HCT116 (cell line): ENCODE measurements at regions not wholly inside any gene's neighbourhood (a gene's known extent, or its start where the extent isn't known, plus 50 kb on each side); places are given as distances from the start of the nearest gene placed in this dataset.

Source experiments
- ATAC-seq: fragments of 200-7000 bp; cut with Tn5 transposase; 2 replicates; pipeline ENCODE4 v1.9.1; 2020; ENCODE audit warnings: mild to moderate bottlenecking, moderate library complexity
- BruUV-seq: library from RNA; stranded (reverse); fragments of 400-500 nt; replicated peaks from 2 replicates; lab custom pipeline; 2021; lab: Mats Ljungman, UMichigan
- CTCF ChIA-PET: fragments of 300-600 bp; sonication (Branson Sonifier 250); formaldehyde crosslinking; loops from one replicate; lab custom pipeline; 2021; ENCODE audit warnings: antibody characterized with exemption; lab: Charles Lee
- POLR2A ChIA-PET: fragments of 300-600, 350-600 bp; sonication (Branson Sonifier 250); formaldehyde crosslinking; loops from one replicate; lab custom pipeline; 2021; ENCODE audit warnings: antibody characterized with exemption; lab: Charles Lee
- RAD21 ChIA-PET, 2 experiments: fragments of 300-600 bp; sonication (Branson Sonifier 250); formaldehyde crosslinking; loops; one replicate each; lab custom pipeline; 2023; ENCODE audit warnings: low total read pairs in 2 of 2; ENCODE audit not compliant: uncharacterized antibody in 2 of 2, unreplicated experiment in 2 of 2, low non-redundant PET in 1 of 2; lab: Charles Lee
- DNase-seq: peaks from one replicate; pipeline ENCODE4 v3.0.0-alpha.2; 2010; ENCODE audit warnings: low read depth, low spot score
- H2AFZ ChIP-seq: fragments of 200-600 bp; shearing (Covaris generic), sonication (generic); 2 replicates; pipeline ENCODE4 v1.6.1; 2017; ENCODE audit warnings: low read depth, mixed run types, mixed read lengths, antibody characterized with exemption, low read length; ENCODE audit not compliant: poor library complexity, severe bottlenecking
- H3K27ac ChIP-seq: 2 replicates; pipeline ENCODE4 v1.5.1; 2012; ENCODE audit warnings: low read depth, low read length
- H3K27me3 ChIP-seq: fragments of 200-600 bp; sonication (generic); 2 replicates; pipeline ENCODE4 v1.6.1; 2016; ENCODE audit warnings: mixed run types, low read length, mixed read lengths; ENCODE audit not compliant: insufficient read depth
- H3K36me3 ChIP-seq, 2 experiments: fragments of 200-500 bp in 1 of 2; fragments of 200-600 bp in 1 of 2; sonication (Bioruptor generic) in 1 of 2; sonication (generic) in 1 of 2; 2 replicates each; pipeline versions ENCODE4 v1.5.1 to v1.6.1; 2014 to 2016; ENCODE audit warnings: low read length in 2 of 2, inconsistent platforms in 1 of 2, mixed read lengths in 1 of 2, mixed run types in 1 of 2; ENCODE audit not compliant: insufficient read depth in 2 of 2, control insufficient read depth in 1 of 2
- H3K4me1 ChIP-seq, 2 experiments: fragments of 200-600 bp in 1 of 2; sonication (generic) in 1 of 2; 2 replicates each; pipeline versions ENCODE4 v1.5.1 to v1.6.1; 2012 to 2017; ENCODE audit warnings: low read length in 2 of 2, inconsistent platforms in 1 of 2, mild to moderate bottlenecking in 1 of 2, mixed read lengths in 1 of 2, mixed run types in 1 of 2, moderate library complexity in 1 of 2; ENCODE audit not compliant: insufficient read depth in 2 of 2, control insufficient read depth in 1 of 2
- H3K4me2 ChIP-seq: fragments of 200-600 bp; sonication (generic); 2 replicates; pipeline ENCODE4 v1.6.1; 2017; ENCODE audit warnings: mixed run types, low read length, mixed read lengths
- H3K4me3 ChIP-seq, 2 experiments: fragments of 200-600 bp in 1 of 2; sonication (generic) in 1 of 2; replicated peaks in 1 of 2; 2 replicates each; pipeline ENCODE4 v1.5.1; 2011 to 2016; ENCODE audit warnings: low read length in 2 of 2, control low read depth in 1 of 2, low read depth in 1 of 2, mild to moderate bottlenecking in 1 of 2, mixed read lengths in 1 of 2, mixed run types in 1 of 2
- H3K79me2 ChIP-seq: fragments of 200-600 bp; sonication (generic); 2 replicates; pipeline ENCODE4 v1.6.1; 2017; ENCODE audit warnings: mild to moderate bottlenecking, mixed run types, low read length, moderate library complexity, mixed read lengths; ENCODE audit not compliant: insufficient read depth
- H3K9ac ChIP-seq: fragments of 200-600 bp; sonication (generic); 2 replicates; pipeline ENCODE4 v1.6.1; 2016; ENCODE audit warnings: low read length, mixed read lengths
- H3K9me2 ChIP-seq: fragments of 200-600 bp; sonication (generic), shearing (Covaris generic); 2 replicates; pipeline ENCODE4 v1.6.1; 2017; ENCODE audit warnings: mixed run types, mild to moderate bottlenecking, moderate library complexity; ENCODE audit not compliant: insufficient read depth
- H3K9me3 ChIP-seq, 2 experiments: fragments of 200-500 bp in 1 of 2; fragments of 200-600 bp in 1 of 2; sonication (Bioruptor generic) in 1 of 2; sonication (generic) in 1 of 2; 2 replicates each; pipeline ENCODE4 v1.6.1; 2014 to 2017; ENCODE audit warnings: low read length in 2 of 2, mixed read lengths in 2 of 2, inconsistent platforms in 1 of 2, low read depth in 1 of 2, mild to moderate bottlenecking in 1 of 2, mixed run types in 1 of 2, moderate library complexity in 1 of 2; ENCODE audit not compliant: control insufficient read depth in 1 of 2, insufficient read depth in 1 of 2
- H4K20me1 ChIP-seq: fragments of 200-600 bp; sonication (generic), shearing (Covaris generic); 2 replicates; pipeline ENCODE4 v1.6.1; 2017; ENCODE audit warnings: mixed run types, mild to moderate bottlenecking, moderate library complexity; ENCODE audit not compliant: insufficient read depth
- CEBPB ChIP-seq: IDR thresholded peaks from 2 replicates; pipeline ENCODE4 v1.6.1; 2012; ENCODE audit warnings: low read depth
- ELF1 ChIP-seq: IDR thresholded peaks from 2 replicates; pipeline ENCODE4 v1.6.1; 2012; ENCODE audit warnings: low read depth, borderline replicate concordance
- EZH2 ChIP-seq: fragments of 200-600 bp; sonication (generic); IDR thresholded peaks from 2 replicates; pipeline ENCODE4 v1.6.1; 2017; ENCODE audit warnings: antibody characterized with exemption, mixed run types
- FOSL1 ChIP-seq: IDR thresholded peaks from 2 replicates; pipeline ENCODE4 v1.6.1; 2012; ENCODE audit warnings: low read depth
- JUND ChIP-seq: IDR thresholded peaks from 2 replicates; pipeline ENCODE4 v1.6.1; 2012
- POLR2A ChIP-seq: IDR thresholded peaks from 2 replicates; pipeline ENCODE4 v1.7.0; 2011; ENCODE audit warnings: borderline replicate concordance; ENCODE audit not compliant: insufficient read depth, insufficient read length; ENCODE audit errors: extremely low read depth
- RAD21 ChIP-seq: IDR thresholded peaks from 2 replicates; pipeline ENCODE4 v1.6.1; 2012; ENCODE audit warnings: low read depth, mild to moderate bottlenecking
- SP1 ChIP-seq: IDR thresholded peaks from 2 replicates; pipeline ENCODE4 v1.6.1; 2012; ENCODE audit warnings: low read depth
- SRF ChIP-seq: IDR thresholded peaks from 2 replicates; pipeline ENCODE4 v1.6.1; 2012; ENCODE audit warnings: low read depth
- TCF7L2 ChIP-seq: IDR thresholded peaks from 2 replicates; pipeline ENCODE4 v1.7.0; 2011; ENCODE audit warnings: borderline replicate concordance, inconsistent platforms; ENCODE audit not compliant: insufficient read depth, insufficient read length; ENCODE audit errors: extremely low read depth
- YY1 ChIP-seq: IDR thresholded peaks from 2 replicates; pipeline ENCODE4 v1.6.1; 2011; ENCODE audit warnings: low read length, low read depth, moderate library complexity, mild to moderate bottlenecking; ENCODE audit not compliant: insufficient replicate concordance; ENCODE audit errors: extremely low read depth
- ZNF274 ChIP-seq: fragments of 200-500 bp; sonication (Bioruptor generic); IDR thresholded peaks from 2 replicates; pipeline ENCODE4 v1.6.1; 2014; ENCODE audit warnings: mild to moderate bottlenecking, low read depth, low read length, inconsistent platforms
- intact Hi-C: fragments of 100-400 bp; cut with micrococcal nuclease; formaldehyde crosslinking; loops from 2 replicates; pipeline ENCODE4 v1.10.0; 2022
- TF ChIP-seq, protein P1 (sequence below): IDR thresholded peaks from 2 replicates; pipeline ENCODE4 v1.6.1; 2011; ENCODE audit warnings: mild to moderate bottlenecking, low read length, moderate library complexity; ENCODE audit not compliant: insufficient replicate concordance; ENCODE audit errors: extremely low read depth
- TF ChIP-seq, protein P2 (sequence below): IDR thresholded peaks from 2 replicates; pipeline ENCODE4 v1.6.1; 2012
- TF ChIP-seq, protein P3 (sequence below): IDR thresholded peaks from 2 replicates; pipeline ENCODE4 v1.6.1; 2012

DNA sequence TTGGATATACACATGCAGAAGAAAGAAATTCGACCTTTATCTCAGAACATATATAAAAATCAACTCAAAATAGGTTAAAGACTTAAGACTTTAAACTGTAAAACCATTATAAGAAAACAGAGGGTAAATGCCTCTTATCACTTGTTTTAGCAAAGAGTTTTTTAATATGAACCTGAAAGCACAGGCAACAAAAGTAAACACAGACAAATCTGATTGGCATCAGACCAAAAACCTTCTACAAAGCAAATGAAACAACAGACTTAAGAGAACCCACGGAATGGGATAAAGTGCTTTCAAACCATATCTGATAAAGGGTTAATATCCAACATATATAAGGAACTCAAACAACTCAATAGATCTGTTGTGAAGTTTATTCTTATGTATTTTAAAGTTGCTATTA lies 309.9 kb upstream of the OPRM1 start:
- no peaks in the 10 kb centered on the region for H3K36me3 ChIP-seq
- no TSS peak for BruUV-seq
- intact Hi-C loops: no loop called here
- ChIA-PET POLR2A (no interaction called here), CTCF (no interaction called here), RAD21 (no interaction called here)
- H3K9me3 ChIP-seq: no peaks in the 10 kb centered on the region
- no peak overlapping the region for H3K4me3 ChIP-seq
- no peaks in the 10 kb centered on the region for H3K79me2 ChIP-seq
- no peaks in the 10 kb centered on the region for H3K9me2 ChIP-seq
- no peak for ATAC-seq
- no peaks in the 10 kb centered on the region for H4K20me1 ChIP-seq
- TF ChIP-seq EZH2 (no peak), SRF (no peak), FOSL1 (no peak)
- TF ChIP-seq, protein P1, sequence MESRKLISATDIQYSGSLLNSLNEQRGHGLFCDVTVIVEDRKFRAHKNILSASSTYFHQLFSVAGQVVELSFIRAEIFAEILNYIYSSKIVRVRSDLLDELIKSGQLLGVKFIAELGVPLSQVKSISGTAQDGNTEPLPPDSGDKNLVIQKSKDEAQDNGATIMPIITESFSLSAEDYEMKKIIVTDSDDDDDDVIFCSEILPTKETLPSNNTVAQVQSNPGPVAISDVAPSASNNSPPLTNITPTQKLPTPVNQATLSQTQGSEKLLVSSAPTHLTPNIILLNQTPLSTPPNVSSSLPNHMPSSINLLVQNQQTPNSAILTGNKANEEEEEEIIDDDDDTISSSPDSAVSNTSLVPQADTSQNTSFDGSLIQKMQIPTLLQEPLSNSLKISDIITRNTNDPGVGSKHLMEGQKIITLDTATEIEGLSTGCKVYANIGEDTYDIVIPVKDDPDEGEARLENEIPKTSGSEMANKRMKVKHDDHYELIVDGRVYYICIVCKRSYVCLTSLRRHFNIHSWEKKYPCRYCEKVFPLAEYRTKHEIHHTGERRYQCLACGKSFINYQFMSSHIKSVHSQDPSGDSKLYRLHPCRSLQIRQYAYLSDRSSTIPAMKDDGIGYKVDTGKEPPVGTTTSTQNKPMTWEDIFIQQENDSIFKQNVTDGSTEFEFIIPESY: no peak
- H3K9ac ChIP-seq: no peak overlapping the region
- no peak overlapping the region for H3K27ac ChIP-seq
- DNase-seq: no peak
- H2AFZ ChIP-seq: no peak overlapping the region
- no peaks in the 10 kb centered on the region for H3K4me1 ChIP-seq
- no peak overlapping the region for H3K4me2 ChIP-seq
- peaks cover 14% of the 10 kb centered on the region; the same call in 1 of the 2 replicates for H3K27me3 ChIP-seq

DNA sequence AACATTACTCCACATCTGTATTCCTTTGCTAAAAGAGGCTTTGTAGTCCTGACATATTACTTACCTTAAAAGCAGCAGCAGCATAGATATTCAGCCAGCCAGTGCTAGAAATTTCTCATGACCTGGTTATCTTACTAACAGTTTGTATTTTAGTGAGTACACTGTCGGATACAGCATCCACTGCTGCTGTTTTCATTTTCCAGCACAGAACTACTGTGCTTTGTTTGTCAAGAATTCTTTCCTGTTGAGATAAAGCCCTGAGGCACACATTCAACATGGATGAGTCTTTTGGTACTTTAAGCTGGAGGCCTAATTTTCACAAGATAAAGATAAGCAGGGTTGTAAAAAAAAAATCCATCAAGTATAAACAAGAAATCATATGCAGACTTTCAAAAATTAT lies 311.2 kb upstream of the OPRM1 start:
- no peak for ATAC-seq
- CTCF ChIA-PET: no interaction called here
- H3K9me2 ChIP-seq: no peaks in the 10 kb centered on the region
- no peaks in the 10 kb centered on the region for H4K20me1 ChIP-seq
- no TSS peak for BruUV-seq
- no peak for DNase-seq
- RAD21 ChIA-PET: no interaction called here
- H3K9ac ChIP-seq: no peak overlapping the region
- H3K27me3 ChIP-seq: peaks cover 20% of the 10 kb centered on the region; the same call in 1 of the 2 replicates
- intact Hi-C loops: no loop called here
- no peaks in the 10 kb centered on the region for H3K4me1 ChIP-seq
- H3K27ac ChIP-seq: no peak overlapping the region
- no peak overlapping the region for H3K4me3 ChIP-seq
- H3K36me3 ChIP-seq: no peaks in the 10 kb centered on the region
- no peak overlapping the region for H3K4me2 ChIP-seq
- H3K79me2 ChIP-seq: no peaks in the 10 kb centered on the region
- H2AFZ ChIP-seq: no peak overlapping the region
- POLR2A ChIA-PET: no interaction called here
- H3K9me3 ChIP-seq: no peaks in the 10 kb centered on the region
- TF ChIP-seq ZNF274 (no peak), FOSL1 (no peak), EZH2 (no peak), SP1 (no peak), TCF7L2 (no peak), YY1 (no peak), POLR2A (no peak), JUND (no peak), CEBPB (no peak), ELF1 (no peak), SRF (no peak), RAD21 (no peak)
- TF ChIP-seq, protein P2, sequence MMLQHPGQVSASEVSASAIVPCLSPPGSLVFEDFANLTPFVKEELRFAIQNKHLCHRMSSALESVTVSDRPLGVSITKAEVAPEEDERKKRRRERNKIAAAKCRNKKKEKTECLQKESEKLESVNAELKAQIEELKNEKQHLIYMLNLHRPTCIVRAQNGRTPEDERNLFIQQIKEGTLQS: no peak
- TF ChIP-seq, protein P3, sequence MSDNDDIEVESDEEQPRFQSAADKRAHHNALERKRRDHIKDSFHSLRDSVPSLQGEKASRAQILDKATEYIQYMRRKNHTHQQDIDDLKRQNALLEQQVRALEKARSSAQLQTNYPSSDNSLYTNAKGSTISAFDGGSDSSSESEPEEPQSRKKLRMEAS: no peak
- TF ChIP-seq, protein P1: no peak
